Kidney epithelial cell (primary cell): ENCODE measurements at regions not wholly inside any gene's neighbourhood (a gene's known extent, or its start where the extent isn't known, plus 50 kb on each side); places are given as distances from the start of the nearest gene placed in this dataset.
"Not testable (repeated sequence)": the region's sequence is repeated elsewhere in the genome, so short reads cannot be mapped to it uniquely, and the experiment has no call there.

ENCODE experiments used
- DNase-seq: peaks from one replicate; pipeline ENCODE4 v3.0.0-alpha.2; 2010; ENCODE audit warnings: low read depth
- H3K27me3 ChIP-seq: 2 replicates; pipeline ENCODE4 v1.6.0; 2011; ENCODE audit warnings: low read length; ENCODE audit not compliant: control insufficient read depth, insufficient read depth
- H3K36me3 ChIP-seq: 2 replicates; pipeline ENCODE4 v1.5.1; 2011; ENCODE audit warnings: low read length; ENCODE audit not compliant: control insufficient read depth, insufficient read depth
- H3K4me3 ChIP-seq: 2 replicates; pipeline ENCODE4 v1.5.1; 2011; ENCODE audit warnings: low read depth, mild to moderate bottlenecking, control low read depth, low read length
- CTCF ChIP-seq: IDR thresholded peaks from 2 replicates; pipeline ENCODE4 v1.5.1; 2011; ENCODE audit warnings: mild to moderate bottlenecking, moderate library complexity, low read length, control low read depth, inconsistent platforms; ENCODE audit not compliant: insufficient read depth, poor library complexity, severe bottlenecking

GRCh38 chr4:151484396-151485102 is 75.6 kb downstream of the FHIP1A start:
- no peaks in the 10 kb centered on the region for H3K36me3 ChIP-seq
- peak; percentile 63 for DNase-seq
- H3K27me3 ChIP-seq, result no peaks in the 10 kb centered on the region
- no peak for TF ChIP-seq CTCF
- H3K4me3 ChIP-seq, result no peak overlapping the region

- DNase-seq, result no peak
- no peak overlapping the region for H3K4me3 ChIP-seq
- H3K27me3 ChIP-seq, result no peaks in the 10 kb centered on the region
- no peaks in the 10 kb centered on the region for H3K36me3 ChIP-seq
- TF ChIP-seq CTCF, result no peak
Measured at GRCh38 chr4:151485541-151486131, 76.7 kb downstream of the FHIP1A start.

GRCh38 chr4:151486168-151486567 is 77.2 kb downstream of the FHIP1A start:
- no peak for TF ChIP-seq CTCF
- no peak for DNase-seq
- Histone ChIP-seq H3K36me3 (no peaks in the 10 kb centered on the region), H3K4me3 (no peak overlapping the region), H3K27me3 (no peaks in the 10 kb centered on the region)

DNA sequence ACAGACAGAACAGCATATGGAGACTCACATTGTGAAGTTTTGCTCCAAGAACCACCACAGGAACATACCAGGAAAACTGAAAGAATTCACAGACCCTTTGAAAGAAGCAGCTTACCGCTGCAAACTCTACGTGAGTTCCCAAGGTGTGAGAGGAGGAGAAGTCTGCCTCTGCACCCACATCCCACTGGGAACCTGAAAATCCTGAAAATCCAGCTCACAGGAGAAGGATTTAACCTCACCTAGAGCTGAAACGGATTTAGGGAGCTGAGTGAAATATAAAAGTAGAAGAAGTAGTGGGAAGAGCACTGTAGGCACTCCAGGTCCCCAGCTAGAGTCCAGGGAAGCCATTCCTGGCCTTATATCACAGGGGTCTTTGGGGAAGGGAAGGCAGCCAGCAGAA is 80.0 kb downstream of the FHIP1A start:
- TF ChIP-seq CTCF, result no peak
- Histone ChIP-seq H3K27me3 (no peaks in the 10 kb centered on the region), H3K36me3 (no peaks in the 10 kb centered on the region), H3K4me3 (no peak overlapping the region)
- DNase-seq, result no peak

DNA sequence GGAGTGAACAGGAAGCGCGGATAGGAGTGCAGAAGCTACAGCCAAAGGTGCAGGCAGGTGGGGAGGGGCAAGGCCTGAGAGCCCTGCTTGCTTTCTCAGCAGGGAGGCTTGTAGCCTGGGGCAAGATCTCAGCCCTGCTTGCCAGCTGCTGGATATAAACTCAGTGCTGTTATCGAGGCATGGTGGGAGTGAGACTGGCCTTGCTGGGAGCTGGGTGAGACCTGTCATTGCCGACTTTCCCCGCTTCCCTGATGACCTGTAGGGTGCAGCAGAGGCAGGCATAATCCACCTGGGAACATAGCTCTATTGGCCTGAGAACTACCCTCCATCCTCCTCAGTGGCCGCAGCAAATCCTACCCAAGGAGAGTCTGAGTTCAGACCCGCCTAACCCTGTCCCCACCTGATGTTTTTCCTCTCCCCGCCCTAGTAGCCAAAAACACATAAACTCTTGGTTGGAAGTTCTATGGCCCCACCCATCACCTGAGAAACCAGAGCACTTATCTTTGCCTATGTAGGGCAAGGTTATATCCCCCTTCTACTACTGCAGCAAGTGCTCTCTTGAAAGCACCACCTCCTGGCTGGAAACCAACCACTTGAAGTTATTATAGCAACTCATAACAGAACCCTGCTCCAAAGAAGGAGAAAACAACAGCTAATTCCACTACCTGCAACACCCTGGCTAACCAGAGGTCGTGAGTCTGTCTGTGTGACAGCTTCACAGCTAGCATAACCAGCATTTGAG is 80.7 kb downstream of the FHIP1A start:
- Histone ChIP-seq H3K4me3 (no peak overlapping the region), H3K36me3 (no peaks in the 10 kb centered on the region), H3K27me3 (no peaks in the 10 kb centered on the region)
- no peak for TF ChIP-seq CTCF
- DNase-seq, result no peak

DNA sequence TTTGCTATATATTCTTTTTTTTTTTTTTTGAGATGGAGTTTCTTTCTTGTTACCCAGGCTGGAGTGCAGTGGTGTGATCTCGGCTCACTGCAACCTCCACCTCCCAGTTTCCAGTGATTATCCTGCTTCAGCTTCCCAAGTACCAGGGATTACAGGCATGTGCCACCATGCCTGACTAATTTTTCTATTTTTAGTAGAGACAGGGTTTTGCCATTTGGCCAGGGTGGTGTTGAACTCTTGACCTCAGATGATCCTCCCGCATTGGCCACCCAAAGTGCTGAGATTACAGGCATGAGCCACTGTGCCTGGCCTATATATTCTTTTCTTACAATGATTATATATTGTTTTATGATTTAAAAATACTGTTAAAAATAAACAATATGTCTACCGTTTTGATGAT is 86.6 kb downstream of the FHIP1A start:
- not testable (repeated sequence) for H3K36me3 ChIP-seq, DNase-seq, H3K4me3 ChIP-seq, H3K27me3 ChIP-seq

- not testable (repeated sequence) for H3K36me3 ChIP-seq, DNase-seq, H3K27me3 ChIP-seq, H3K4me3 ChIP-seq
Measured at GRCh38 chr4:151511548-151511947, 102.6 kb downstream of the FHIP1A start.
